ENCODE measurements at regions not wholly inside any gene's neighbourhood (a gene's known extent, or its start where the extent isn't known, plus 50 kb on each side); places are given as distances from the start of the nearest gene placed in this dataset.

- dilution Hi-C loops (cut with MboI; ENCODE audit: extremely low pct_ligation_motif_present, low sequenced_read_pairs) (no loop called here), intact Hi-C loops (cut with micrococcal nuclease) (no loop called here)
- no peaks in the 10 kb centered on the region for H3K4me1 ChIP-seq (ENCODE audit: control insufficient read depth, extremely low read depth, insufficient read depth, low read length)
- DNase-seq (ENCODE audit: low read depth, low spot score) (no peak), FAIRE-seq (no peak)
- no peak overlapping the region for H3K27ac ChIP-seq (ENCODE audit: insufficient read depth, low read depth, low read length)
- BruUV-seq (replicated peaks) = no TSS peak
- no peaks in the 10 kb centered on the region for H3K9me3 ChIP-seq (replicated peaks; ENCODE audit: control insufficient read depth, insufficient read depth, low read length)
- CTCF ChIA-PET = no interaction called here
- no peak overlapping the region for H2AFZ ChIP-seq (ENCODE audit: low read depth, low read length)
- H3K9ac ChIP-seq (replicated peaks; ENCODE audit: extremely low read depth, insufficient read depth, low read length) = no peak overlapping the region
- no peaks in the 10 kb centered on the region for H3K79me2 ChIP-seq (ENCODE audit: control insufficient read depth, insufficient read depth, low read length)
- H3K9me1 ChIP-seq (replicated peaks; ENCODE audit: control insufficient read depth, extremely low read depth, insufficient read depth, low read length) = no peaks in the 10 kb centered on the region
- no peaks in the 10 kb centered on the region for H4K20me1 ChIP-seq (replicated peaks; ENCODE audit: control insufficient read depth, extremely low read depth, insufficient read depth, low read length)
- H3K27me3 ChIP-seq (ENCODE audit: control insufficient read depth in 2 of 2, insufficient read depth in 2 of 2, low read length in 2 of 2) = no peaks in the 10 kb centered on the region
- H3K4me3 ChIP-seq (replicated peaks in 1 of 3; ENCODE audit: insufficient read depth in 1 of 3, low read depth in 1 of 3, low read length in 3 of 3) = no peak overlapping the region
- no peaks in the 10 kb centered on the region for H3K36me3 ChIP-seq (ENCODE audit: control insufficient read depth in 2 of 2, extremely low read depth in 1 of 2, insufficient read depth in 2 of 2, low read length in 2 of 2)
- POLR2A ChIA-PET = no interaction called here
- H3K4me2 ChIP-seq (ENCODE audit: insufficient read depth, low read length) = no peak overlapping the region
- TF ChIP-seq MAX (IDR thresholded peaks at IDR 0.05; ENCODE audit: insufficient read depth, insufficient read length) = no peak
- no peak for TF ChIP-seq POLR2AphosphoS5 (IDR thresholded peaks at IDR 0.05; ENCODE audit: insufficient read depth, low read depth, low read length)
- no peak for TF ChIP-seq JUN (IDR thresholded peaks at IDR 0.05; ENCODE audit: borderline replicate concordance, insufficient read depth, insufficient read length, low read depth)
- no peak for TF ChIP-seq POLR2A (IDR thresholded peaks at IDR 0.05; ENCODE audit: low read depth, low read length)
- no peak for TF ChIP-seq GATA2 (IDR thresholded peaks at IDR 0.05; ENCODE audit: insufficient read depth, insufficient read length, low read depth, low read length)
- TF ChIP-seq MYC (IDR thresholded peaks at IDR 0.05; ENCODE audit: low read depth, low read length) = no peak
- no peak for TF ChIP-seq FOS (IDR thresholded peaks at IDR 0.05; ENCODE audit: borderline replicate concordance, insufficient read depth, low read length)
- TF ChIP-seq EZH2 (IDR thresholded peaks at IDR 0.05; ENCODE audit: borderline replicate concordance, low read depth, low read length, severe bottlenecking) = no peak
- TF ChIP-seq CTCF (IDR thresholded peaks at IDR 0.05; ENCODE audit: extremely low read depth in 1 of 2, insufficient read depth in 1 of 2, low read depth in 1 of 2, low read length in 2 of 2) = no peak
Observed at GRCh38 chr5:83834306-83834705, 113.7 kb upstream of the HAPLN1 start.
